Fibroblast of lung (primary cell): ENCODE measurements at regions not wholly inside any gene's neighbourhood (a gene's known extent, or its start where the extent isn't known, plus 50 kb on each side); places are given as distances from the start of the nearest gene placed in this dataset.

Source experiments
- EZH2 ChIP-seq: IDR thresholded peaks from 2 replicates; pipeline ENCODE4 v1.5.1; 2012; ENCODE audit warnings: low read length, control low read depth, mild to moderate bottlenecking; ENCODE audit errors: missing control alignments
- TF ChIP-seq, protein P1 (sequence below), 2 donors: IDR thresholded peaks in 1 of 2; conservative IDR thresholded peaks in 1 of 2; 1 replicate in 1 of 2; 2 replicates in 1 of 2; pipeline ENCODE4 v1.5.1; 2011 to 2012; ENCODE audit warnings: low read length in 2 of 2, control low read depth in 1 of 2, inconsistent platforms in 1 of 2, low read depth in 1 of 2, mild to moderate bottlenecking in 1 of 2

DNA sequence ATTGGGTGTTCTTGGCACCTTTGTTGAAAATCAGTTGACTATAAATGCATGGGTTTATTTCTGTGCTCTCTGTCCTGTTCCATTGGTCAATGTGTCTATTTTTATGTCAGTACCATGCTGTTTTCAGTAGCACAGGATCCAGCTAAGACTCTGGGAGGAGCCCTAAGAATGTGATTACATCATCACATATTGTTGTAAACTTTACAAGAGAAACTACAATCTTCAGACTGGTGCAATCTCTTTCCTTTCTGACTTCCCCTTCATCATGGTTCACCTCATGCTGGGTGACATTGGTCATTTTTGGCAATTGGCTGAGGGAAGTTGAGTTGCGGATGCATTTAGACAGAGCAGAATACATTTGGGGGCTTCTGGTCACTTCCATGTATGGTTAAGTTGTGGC is 88.4 kb downstream of the C21orf91 start:
- TF ChIP-seq, protein P1, sequence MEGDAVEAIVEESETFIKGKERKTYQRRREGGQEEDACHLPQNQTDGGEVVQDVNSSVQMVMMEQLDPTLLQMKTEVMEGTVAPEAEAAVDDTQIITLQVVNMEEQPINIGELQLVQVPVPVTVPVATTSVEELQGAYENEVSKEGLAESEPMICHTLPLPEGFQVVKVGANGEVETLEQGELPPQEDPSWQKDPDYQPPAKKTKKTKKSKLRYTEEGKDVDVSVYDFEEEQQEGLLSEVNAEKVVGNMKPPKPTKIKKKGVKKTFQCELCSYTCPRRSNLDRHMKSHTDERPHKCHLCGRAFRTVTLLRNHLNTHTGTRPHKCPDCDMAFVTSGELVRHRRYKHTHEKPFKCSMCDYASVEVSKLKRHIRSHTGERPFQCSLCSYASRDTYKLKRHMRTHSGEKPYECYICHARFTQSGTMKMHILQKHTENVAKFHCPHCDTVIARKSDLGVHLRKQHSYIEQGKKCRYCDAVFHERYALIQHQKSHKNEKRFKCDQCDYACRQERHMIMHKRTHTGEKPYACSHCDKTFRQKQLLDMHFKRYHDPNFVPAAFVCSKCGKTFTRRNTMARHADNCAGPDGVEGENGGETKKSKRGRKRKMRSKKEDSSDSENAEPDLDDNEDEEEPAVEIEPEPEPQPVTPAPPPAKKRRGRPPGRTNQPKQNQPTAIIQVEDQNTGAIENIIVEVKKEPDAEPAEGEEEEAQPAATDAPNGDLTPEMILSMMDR (conservative IDR thresholded peaks at IDR 0.05 in 1 of 2, IDR thresholded peaks at IDR 0.05 in 1 of 2; ENCODE audit: low read depth in 1 of 2, low read length in 2 of 2), result no peak
- no peak for TF ChIP-seq EZH2
